ENCODE measurements at regions not wholly inside any gene's neighbourhood (a gene's known extent, or its start where the extent isn't known, plus 50 kb on each side); places are given as distances from the start of the nearest gene placed in this dataset.
A peak's percentile ranks its signal among the peaks of the same experiment; 100 is the strongest.

DNA sequence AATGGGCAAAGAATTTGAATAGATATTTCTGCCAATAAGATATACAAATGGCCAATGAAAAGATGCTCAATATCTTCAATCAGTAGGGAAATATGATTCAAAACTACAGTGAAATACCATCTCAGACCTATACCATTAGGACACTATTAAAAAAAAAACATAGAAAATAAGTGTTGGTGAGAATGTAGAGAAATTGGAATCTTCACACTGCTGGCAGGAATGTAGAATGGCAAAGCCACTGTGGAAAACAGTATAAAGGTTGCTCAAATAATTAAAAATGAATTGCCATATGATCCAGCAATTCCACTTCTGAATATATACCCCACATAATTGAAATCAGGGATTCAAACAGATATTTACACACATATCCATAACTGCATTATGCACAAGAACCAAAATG lies 88.1 kb upstream of the STARD13 start:
- no peak for DNase-seq

DNA sequence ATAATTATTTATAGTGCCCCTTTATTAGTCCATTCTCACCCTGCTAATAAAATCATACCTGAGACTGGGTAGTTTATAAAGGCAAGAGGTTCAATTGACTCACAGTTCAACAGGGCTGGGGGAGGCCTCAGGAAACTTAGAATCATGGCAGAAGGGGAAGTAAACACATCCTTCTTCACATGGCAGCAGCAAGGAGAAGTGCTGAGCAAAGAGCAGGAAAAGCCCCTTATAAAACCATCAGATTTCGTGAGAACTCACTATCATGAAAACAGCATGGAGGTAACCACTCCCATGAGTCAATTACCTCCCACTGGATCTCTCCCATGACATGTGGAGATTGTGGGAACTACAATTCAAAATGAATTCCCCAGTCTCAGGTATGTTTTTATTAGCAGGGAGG lies 89.9 kb upstream of the STARD13 start:
- DNase-seq: no peak

DNA sequence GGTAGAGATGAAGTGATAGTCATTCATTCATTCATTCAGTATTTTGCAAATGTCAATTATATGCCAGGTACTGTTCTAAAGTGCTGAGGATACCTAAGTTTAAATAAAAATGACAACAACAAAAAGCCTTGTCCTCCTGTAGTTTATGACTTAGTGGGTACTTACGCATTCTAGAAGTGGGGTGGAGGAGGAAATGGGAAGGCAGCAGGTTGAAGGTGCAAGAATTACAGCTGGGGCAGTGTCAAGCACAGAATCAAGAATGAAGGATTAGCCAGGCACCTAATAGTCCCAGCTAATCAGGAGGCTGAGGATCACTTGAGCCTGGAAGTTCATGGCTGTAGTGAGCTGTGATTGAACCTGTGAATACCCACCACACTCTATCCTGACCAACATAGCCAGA lies 90.7 kb upstream of the STARD13 start:
- DNase-seq: no peak

DNA sequence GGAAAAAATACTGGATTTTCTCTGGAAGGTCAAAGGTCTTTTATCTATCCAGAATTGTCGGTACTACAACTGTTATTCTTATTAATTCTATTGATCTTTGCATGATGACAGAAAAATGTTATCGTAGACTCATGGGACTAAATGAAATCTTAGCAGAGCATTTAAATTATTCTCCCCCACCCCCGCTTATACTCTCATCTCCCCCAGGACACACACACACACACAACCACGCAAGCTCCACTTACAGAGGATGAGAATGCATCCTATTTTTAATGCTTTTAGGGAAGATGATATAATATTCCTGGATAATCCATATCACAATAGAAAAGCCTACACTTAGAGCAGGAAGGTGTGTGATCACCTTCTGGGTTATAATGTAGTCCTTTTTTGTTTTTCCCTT lies 91.9 kb upstream of the STARD13 start:
- DNase-seq: no peak

DNA sequence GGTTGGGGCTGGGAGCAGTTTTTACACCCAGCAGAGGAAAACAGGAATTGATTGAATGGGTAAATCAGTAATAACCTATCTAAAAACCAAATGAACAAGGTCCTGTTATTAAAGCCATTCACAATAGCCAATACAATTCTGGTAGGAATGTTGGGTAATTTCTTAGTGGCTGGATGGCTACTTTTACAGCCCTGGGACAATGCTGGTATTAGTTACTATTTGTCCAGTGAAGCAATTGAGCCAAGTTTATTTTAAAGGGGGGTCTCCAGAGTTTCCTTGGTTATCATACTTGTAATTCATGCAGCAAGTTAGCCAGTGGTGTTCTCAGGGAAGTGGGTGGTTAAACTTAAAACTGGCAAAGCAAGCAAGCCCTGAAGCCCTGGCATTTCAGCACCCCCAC lies 92.3 kb upstream of the STARD13 start:
- no peak for DNase-seq

- peak; percentile 37 for DNase-seq
Observed at GRCh38 chr13:33379608-33380007, 94.1 kb upstream of the STARD13 start.

DNA sequence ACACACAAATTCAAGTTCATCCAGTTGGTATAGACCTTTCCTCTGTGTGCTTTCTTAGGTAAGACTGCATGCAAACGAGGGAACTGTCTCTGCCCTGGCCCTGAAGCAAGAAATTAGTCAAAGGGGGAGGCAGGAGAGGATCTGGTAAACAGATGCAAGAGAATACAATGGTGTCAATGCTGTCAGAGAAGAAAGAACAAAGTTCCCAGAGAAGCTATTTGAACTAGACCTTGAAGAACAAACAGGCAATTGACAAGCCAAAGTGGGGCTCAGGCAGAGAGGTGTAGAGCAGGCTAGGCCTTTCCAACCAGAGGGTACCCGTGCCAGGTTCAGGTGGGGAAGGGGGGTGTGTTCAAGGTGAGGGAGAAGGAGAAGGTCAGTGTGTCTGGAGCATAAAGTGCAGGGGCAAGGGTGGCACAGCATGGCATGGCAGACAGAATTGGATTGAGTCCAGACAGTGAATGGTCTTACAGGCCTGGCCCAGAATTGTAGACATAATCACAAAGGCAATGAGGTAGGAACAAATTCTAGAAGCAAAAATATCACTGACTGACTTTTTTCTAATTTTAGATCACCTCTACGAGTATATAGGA lies 95.0 kb upstream of the STARD13 start:
- DNase-seq: no peak

- DNase-seq: no peak
Observed at GRCh38 chr13:33381180-33381579, 95.6 kb upstream of the STARD13 start.

DNA sequence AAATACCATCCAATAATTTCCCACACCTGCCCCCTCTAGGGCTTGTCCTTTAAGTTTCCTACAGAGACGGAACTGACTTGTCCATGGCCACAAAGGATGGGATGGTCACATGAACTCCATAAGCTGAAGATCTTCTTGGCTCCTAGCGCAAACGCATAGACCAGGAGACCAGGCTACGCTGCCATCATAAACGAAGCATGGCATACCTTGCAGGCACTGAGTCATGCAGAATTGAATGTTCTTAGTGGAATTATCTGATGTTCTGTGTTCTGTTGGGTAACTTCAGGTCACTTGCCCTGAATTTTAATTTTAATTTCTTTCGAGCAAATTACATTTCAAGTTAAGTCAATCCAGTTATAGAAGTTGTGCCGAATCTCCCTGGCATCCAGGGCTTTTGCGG lies 96.4 kb upstream of the STARD13 start:
- no peak for DNase-seq

- peak; percentile 91 for DNase-seq
Observed at GRCh38 chr13:33383724-33384577, 98.4 kb upstream of the STARD13 start.

DNA sequence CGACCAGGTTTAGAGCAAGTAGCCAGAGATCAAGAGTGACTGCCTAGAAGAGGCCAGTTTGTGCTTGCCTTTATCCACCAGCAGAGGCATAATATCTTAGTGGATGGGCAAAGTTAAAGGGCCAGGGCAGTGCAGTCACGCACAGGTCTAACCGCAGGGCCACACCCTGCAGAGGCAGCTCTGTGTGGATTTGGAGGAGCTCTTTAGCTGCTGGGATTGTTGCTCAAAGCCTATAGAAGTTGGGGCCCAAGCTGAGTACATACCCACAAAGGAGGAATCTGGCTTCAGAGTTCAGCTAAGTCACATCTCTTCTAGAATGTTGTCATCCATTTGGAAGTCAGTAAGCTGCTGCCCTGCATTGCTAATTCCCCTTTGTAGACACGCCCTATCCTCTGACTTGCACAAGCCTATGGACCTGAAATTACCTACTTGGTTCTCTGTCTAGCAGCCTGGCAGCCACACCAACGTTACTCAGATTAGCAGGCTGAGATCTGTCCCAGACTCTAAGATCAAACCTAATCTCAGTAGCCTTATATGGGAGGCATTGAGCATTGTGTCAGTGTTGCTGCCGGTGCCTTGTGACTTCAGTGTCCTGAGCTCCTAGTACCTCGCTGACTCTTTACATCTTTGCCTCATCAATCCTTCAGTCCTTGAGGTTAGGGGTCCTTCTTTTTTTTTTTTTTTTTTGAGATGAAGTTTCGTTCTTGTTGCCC lies 102.9 kb upstream of the STARD13 start:
- no peak for DNase-seq

DNA sequence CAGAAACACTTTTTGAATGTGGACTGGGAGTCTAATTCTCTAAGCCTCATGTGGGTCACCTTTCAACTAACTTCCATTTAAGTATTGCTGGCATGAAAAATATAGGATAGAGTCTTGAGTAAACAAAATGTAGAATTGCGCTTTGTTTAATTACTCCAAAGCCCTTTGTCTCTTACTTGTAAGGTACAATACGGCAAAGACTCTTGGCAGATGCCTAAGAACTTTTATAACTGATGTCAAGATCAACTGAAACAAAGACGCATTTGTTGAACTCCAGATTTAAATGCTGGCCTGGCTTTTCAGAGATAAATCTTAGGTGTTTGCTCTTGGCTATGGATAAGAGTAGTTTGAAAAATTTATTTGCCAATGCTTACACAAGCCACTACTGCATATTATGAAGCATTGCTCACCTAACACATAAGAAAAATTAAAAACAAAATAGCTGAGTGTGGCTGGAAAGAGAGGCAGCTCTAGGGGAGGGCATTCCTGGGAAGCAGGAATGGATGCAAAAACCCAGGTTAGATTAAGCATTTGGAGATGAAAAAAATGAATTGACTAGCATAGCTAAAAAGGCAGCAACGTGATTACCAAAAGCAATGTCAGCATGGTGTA lies 107.3 kb upstream of the STARD13 start:
- DNase-seq: no peak

GRCh38 chr13:33394294-33394932 lies 108.9 kb upstream of the STARD13 start:
- DNase-seq: no peak

DNA sequence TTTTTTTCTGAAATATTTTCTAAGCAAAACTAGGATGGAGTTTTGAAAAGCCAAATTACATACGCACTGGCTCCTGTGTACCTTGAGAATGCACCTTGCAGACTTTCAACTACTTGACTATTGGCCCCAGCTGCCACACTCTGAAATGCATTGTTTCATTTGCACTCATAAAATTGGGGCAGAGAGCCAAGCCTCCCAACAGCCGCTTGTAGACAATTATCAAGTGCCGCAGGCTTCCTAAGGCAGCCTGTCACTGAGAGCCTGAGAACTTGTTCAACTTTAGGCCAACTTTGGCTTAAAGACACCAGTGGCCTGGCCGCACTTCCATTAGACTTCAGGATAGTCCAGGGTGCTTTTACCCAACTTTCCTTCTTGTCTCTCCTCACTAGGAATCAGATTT lies 115.7 kb upstream of the STARD13 start:
- DNase-seq: peak; percentile 94

GRCh38 chr13:33402975-33403374 lies 117.4 kb upstream of the STARD13 start:
- no peak for DNase-seq

DNA sequence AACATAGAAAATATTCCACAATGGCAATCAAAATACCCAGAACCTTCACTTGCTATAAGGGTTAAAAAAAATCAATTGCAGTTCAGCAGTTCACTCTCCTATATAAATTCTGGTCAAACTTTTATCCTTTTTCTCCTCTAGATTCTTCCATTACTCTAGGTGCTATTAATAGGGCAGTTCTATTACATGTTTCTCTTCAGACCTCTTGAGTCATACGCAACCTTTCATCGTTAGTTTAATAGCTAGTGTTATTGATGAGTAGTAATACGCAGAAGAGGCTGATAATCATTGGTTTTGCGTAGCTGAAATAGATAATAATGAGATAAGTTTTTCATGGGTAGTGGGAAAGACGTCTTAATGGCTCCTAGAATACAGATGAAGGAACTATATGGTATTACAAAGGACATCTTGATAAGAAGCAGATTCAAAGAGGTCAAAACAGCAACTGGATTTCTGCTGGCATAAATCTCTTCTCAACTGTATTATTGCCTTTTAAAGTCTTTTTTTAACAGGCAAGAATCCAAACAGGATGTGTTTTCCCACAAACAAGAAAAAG lies 118.3 kb upstream of the STARD13 start:
- DNase-seq: peak; percentile 69

- DNase-seq: no peak
Observed at GRCh38 chr13:33405371-33405770, 119.8 kb upstream of the STARD13 start.

- no peak for DNase-seq
Observed at GRCh38 chr13:33409673-33410510, 124.3 kb upstream of the STARD13 start.

DNA sequence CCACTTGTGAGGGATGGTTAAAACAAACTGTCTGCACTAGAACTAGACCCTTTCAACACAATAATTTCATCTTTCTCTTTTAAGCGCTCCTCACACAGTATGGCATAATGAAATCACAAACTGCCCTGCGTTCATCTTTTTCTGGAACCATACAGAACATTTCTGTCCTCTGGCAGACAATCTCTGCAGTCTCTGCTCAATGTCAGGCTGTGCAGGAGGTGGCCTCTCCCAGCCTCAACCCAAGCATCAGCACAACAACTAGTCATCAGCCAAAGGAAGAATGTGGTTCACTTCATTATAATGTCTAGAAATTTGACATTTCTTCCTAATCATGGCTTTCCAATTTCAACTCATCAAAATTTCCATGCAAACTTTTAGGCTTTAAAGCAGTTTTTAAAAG lies 125.1 kb upstream of the STARD13 start:
- DNase-seq: no peak

- no peak for DNase-seq
Observed at GRCh38 chr13:33411312-33411711, 125.8 kb upstream of the STARD13 start.

DNA sequence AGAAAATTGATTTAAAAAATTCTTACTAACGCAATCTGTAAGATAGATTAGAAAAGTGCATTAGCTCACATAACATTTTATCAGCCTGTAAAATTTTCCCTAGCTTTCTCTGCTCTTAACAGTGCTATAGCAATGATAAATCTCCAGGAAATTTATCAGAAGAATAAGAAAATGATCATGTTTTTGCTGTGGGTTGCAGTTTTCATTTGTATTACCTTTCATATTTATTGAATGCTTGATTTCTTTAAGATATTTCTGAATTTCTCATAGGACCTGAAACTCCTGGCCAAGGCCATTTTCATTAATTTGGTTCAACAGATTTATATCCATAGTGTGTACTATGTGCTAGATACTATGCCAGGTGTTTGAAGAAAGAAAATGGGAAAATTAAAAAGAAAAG lies 130.3 kb upstream of the STARD13 start:
- DNase-seq: no peak

Measured in DMS79 treated with DMSO at 0.1 percent for 48 hours (cell line).